ENCODE measurements at regions not wholly inside any gene's neighbourhood (a gene's known extent, or its start where the extent isn't known, plus 50 kb on each side); places are given as distances from the start of the nearest gene placed in this dataset.

DNA sequence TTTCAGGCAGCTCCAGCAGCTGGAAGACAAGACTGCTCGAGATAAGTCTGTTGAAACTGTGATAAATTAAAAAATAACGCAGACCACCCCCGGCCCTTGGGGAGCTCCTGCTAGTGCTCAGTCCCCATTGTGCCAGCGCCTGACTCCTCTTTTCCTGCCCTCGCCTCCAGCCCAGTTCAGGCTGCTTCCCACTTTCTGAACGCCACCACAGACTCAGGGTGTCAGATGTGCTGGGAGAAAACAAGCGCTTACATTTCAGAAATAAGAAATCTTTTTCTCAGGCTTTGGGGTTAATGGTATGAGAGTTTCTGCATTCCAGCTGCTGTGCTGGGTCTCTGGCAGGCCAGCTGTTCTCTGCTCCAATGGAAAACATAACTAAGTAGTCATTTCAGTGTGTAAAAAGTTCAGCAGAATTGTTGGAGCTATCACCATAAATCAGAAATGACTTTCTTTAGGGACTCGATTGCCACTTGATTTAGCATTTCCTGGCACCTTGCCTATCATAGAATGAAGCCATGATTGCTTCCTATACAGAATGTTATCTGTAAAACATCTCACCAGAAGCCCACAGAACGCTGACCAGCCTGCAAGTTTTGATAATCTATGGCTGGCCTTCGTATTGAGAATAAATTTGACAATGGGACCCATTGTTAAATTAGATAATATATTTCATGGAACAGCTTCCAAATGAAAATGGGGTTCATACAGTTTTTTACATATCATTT is 257.0 kb upstream of the ZNF32 start:
- Histone ChIP-seq H3K9me3 (no peaks in the 10 kb centered on the region), H3K4me3 (no peak overlapping the region), H3K27ac (no peak overlapping the region), H3K27me3 (no peaks in the 10 kb centered on the region), H3K4me1 (peaks cover 20% of the 10 kb centered on the region), H3K36me3 (ENCODE audit: low read depth, missing control alignments) (no peaks in the 10 kb centered on the region)
- intact Hi-C loops (cut with DNase I; ENCODE audit: low total_unique reads), result no loop called here
- peak; percentile 26 for DNase-seq
- TF ChIP-seq, protein P1, sequence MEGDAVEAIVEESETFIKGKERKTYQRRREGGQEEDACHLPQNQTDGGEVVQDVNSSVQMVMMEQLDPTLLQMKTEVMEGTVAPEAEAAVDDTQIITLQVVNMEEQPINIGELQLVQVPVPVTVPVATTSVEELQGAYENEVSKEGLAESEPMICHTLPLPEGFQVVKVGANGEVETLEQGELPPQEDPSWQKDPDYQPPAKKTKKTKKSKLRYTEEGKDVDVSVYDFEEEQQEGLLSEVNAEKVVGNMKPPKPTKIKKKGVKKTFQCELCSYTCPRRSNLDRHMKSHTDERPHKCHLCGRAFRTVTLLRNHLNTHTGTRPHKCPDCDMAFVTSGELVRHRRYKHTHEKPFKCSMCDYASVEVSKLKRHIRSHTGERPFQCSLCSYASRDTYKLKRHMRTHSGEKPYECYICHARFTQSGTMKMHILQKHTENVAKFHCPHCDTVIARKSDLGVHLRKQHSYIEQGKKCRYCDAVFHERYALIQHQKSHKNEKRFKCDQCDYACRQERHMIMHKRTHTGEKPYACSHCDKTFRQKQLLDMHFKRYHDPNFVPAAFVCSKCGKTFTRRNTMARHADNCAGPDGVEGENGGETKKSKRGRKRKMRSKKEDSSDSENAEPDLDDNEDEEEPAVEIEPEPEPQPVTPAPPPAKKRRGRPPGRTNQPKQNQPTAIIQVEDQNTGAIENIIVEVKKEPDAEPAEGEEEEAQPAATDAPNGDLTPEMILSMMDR (IDR thresholded peaks at IDR 0.05), result no peak
- TF ChIP-seq POLR2A (IDR thresholded peaks at IDR 0.05), result no peak
- WGBS, 2 donors, result 34 to 47% methylated on average over 10 of the region's 10 CpGs

DNA sequence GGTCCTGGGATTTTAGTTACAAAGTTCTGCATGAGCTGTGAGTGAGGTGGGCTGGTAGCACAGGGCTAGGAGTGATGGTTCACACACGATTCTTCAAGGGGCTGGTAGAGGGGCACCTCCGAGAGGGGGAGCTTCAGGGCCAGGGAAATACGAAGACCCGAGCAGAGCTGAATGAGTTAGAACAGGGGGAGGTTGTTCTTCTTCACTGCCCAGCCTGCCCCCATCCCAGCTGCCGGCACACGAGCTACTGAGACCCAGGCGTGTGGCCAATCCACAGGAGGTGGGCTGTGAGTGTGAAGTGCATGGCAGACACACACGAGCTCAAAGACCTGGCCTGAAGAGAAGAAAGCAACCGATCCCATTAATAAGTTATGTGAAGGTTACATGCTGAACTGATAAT is 256.2 kb upstream of the ZNF32 start:
- H3K4me1 ChIP-seq, result peaks cover 20% of the 10 kb centered on the region
- H3K36me3 ChIP-seq (ENCODE audit: low read depth, missing control alignments), result no peaks in the 10 kb centered on the region
- TF ChIP-seq POLR2A (IDR thresholded peaks at IDR 0.05), result no peak
- 33 to 69% methylated on average over 9 of the region's 9 CpGs for WGBS, 2 donors
- H3K27me3 ChIP-seq, result no peaks in the 10 kb centered on the region
- DNase-seq, result no peak
- no peak overlapping the region for H3K27ac ChIP-seq
- intact Hi-C loops (cut with DNase I; ENCODE audit: low total_unique reads), result no loop called here
- H3K4me3 ChIP-seq, result no peak overlapping the region
- no peaks in the 10 kb centered on the region for H3K9me3 ChIP-seq

DNA sequence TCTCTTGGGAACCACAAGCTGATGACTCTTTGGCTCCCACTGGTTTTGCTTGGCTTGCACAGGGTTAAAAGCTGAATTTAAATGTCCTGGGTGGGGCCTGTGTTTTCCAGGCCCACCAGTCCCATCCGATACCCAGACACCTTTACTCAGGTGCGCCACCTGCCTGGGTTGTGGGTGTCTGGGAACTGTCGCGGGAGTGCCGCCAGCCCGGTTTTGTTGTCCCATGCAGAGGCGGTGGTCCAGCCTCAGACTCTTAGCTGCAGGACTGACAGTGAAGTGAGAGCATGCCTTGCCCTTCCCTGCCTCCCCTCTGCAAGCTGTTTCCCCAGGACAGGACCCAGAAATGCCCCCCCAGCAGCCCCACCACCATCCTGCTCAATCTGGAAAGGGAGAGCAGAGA is 255.6 kb upstream of the ZNF32 start:
- no peaks in the 10 kb centered on the region for H3K36me3 ChIP-seq (ENCODE audit: low read depth, missing control alignments)
- H3K4me1 ChIP-seq, result peaks cover 20% of the 10 kb centered on the region
- WGBS, 2 donors, result 86 to 88% methylated on average over 7 of the region's 7 CpGs
- no peak overlapping the region for H3K4me3 ChIP-seq
- H3K27ac ChIP-seq, result no peak overlapping the region
- no peaks in the 10 kb centered on the region for H3K27me3 ChIP-seq
- no peaks in the 10 kb centered on the region for H3K9me3 ChIP-seq
- no peak for TF ChIP-seq POLR2A (IDR thresholded peaks at IDR 0.05)
- TF ChIP-seq, protein P1 (IDR thresholded peaks at IDR 0.05), result no peak
- DNase-seq, result no peak
- intact Hi-C loops (cut with DNase I; ENCODE audit: low total_unique reads), result no loop called here

DNA sequence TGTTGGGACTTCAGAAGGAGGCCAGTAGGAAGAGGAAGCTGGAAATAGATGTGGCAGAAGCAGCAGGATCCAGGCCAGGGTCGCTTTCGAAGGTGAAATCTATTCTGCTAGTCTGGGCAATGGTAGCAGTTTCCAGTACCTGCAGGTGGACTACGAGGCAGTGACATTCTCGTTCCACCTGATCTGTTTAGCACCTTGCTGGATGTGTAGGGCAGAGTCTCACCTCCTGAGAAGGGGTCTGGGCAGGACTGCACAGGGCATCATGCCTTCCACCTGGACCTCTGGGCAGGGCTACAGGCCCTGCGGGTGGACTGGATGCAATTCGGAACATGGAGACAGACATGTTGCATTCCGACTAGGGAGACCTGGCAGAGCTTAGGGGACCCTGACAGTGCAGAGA is 254.8 kb upstream of the ZNF32 start:
- no peak for TF ChIP-seq POLR2A (IDR thresholded peaks at IDR 0.05)
- TF ChIP-seq, protein P1 (IDR thresholded peaks at IDR 0.05), result no peak
- no peaks in the 10 kb centered on the region for H3K9me3 ChIP-seq
- no peaks in the 10 kb centered on the region for H3K36me3 ChIP-seq (ENCODE audit: low read depth, missing control alignments)
- DNase-seq, result no peak
- no peaks in the 10 kb centered on the region for H3K27me3 ChIP-seq
- WGBS, 2 donors, result 75 to 90% methylated on average over 5 to 6 of the region's 7 CpGs
- intact Hi-C loops (cut with DNase I; ENCODE audit: low total_unique reads), result no loop called here
- no peak overlapping the region for H3K27ac ChIP-seq
- no peak overlapping the region for H3K4me3 ChIP-seq
- peaks cover 20% of the 10 kb centered on the region for H3K4me1 ChIP-seq

DNA sequence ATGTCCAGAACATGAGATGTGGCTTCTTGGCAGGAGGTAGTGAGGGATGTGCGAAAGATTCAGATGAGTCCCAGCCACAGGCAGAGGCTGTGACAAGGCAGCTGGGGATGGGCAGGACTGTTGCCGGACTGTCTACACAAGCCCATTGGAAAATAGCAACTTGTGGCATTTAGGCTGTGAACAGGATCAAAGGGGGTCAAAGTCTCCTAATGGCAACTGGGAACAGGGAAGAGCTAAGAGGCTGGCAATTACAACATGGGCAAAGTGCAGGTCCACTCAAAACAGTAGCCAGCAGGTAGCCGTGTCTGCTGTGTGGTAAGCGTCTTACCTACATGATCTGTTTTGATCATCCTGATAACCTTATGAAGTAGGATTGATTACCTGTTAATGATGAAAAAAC is 254.2 kb upstream of the ZNF32 start:
- no peak for DNase-seq
- Histone ChIP-seq H3K27me3 (no peaks in the 10 kb centered on the region), H3K9me3 (no peaks in the 10 kb centered on the region), H3K27ac (no peak overlapping the region), H3K4me1 (peaks cover 20% of the 10 kb centered on the region), H3K4me3 (no peak overlapping the region), H3K36me3 (ENCODE audit: low read depth, missing control alignments) (no peaks in the 10 kb centered on the region)
- no peak for TF ChIP-seq POLR2A (IDR thresholded peaks at IDR 0.05)
- TF ChIP-seq, protein P1 (IDR thresholded peaks at IDR 0.05), result no peak
- 80 to 97% methylated on average over 4 of the region's 4 CpGs for WGBS, 2 donors
- intact Hi-C loops (cut with DNase I; ENCODE audit: low total_unique reads), result no loop called here
